HG03565 (cell line): ENCODE measurements at regions not wholly inside any gene's neighbourhood (a gene's known extent, or its start where the extent isn't known, plus 50 kb on each side); places are given as distances from the start of the nearest gene placed in this dataset.
"Not testable (repeated sequence)": the region's sequence is repeated elsewhere in the genome, so short reads cannot be mapped to it uniquely, and the experiment has no call there.

Source experiments
- ATAC-seq: cut with Tn5 transposase; IDR thresholded peaks from one replicate; pipeline ENCODE4 v1.9.1; 2021; ENCODE audit warnings: mild to moderate bottlenecking, moderate library complexity; ENCODE audit not compliant: unreplicated experiment

- no peak for ATAC-seq
Measured at GRCh38 chr2:150371044-150371818, 116.2 kb downstream of the RND3 start.

DNA sequence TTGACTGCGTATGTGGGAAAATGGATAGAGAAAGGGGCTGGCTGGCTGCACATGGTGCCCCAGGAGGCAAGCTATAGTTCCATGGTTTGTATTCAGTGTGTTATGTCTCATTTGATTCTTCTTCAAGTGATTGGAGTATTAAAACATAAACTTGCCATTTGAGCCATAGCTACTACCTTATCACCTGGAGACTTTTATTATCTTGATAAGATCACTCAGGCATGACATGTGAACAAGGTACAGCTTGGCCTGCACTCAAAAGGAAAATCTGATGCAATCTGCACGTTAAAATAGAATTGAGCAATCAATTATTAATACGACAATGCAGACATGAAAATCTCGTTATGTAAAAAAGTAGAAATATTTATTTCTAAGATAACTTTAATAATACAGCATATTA is 116.9 kb downstream of the RND3 start:
- no peak for ATAC-seq

DNA sequence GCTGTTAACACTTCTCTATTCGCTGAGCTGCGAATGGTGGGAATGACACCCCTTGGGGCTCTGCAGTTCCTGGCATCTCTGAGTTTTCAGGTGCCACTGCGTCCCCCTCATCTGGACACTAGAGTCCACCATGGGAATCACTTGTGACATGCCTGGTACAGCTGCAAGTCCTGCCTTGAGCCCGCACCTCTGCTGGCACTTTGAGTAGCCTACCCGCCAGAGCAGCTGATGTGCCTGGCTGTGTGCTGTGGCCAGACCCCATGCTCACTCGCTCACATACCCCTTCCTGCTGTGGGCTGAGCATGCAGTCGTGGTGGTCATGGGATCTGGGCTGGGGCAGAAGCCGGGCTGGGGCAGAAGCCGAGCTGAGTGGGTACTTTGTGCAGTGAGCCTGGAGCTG is 117.6 kb downstream of the RND3 start:
- ATAC-seq, result no peak

DNA sequence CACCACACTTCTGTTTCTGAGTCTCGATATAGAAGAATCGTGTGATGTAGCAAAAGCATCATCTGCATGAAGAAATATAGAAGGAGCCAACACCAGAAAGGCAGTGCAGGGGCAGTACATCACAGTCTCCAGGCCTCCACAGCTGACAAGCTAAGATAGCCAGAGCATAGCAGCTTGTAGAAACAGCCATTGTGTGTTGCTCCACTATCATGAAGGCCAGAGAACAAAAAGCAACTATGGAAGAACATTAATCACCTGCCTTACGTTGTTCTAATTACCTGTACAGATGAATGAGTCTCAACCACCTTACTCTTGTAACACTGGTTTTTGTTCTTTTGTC is 129.0 kb downstream of the RND3 start:
- ATAC-seq, result no peak

- ATAC-seq, result peak; percentile 96
Measured at GRCh38 chr2:150357770-150358467, 129.5 kb downstream of the RND3 start.

- no peak for ATAC-seq
Measured at GRCh38 chr2:150355440-150355839, 132.0 kb downstream of the RND3 start.

DNA sequence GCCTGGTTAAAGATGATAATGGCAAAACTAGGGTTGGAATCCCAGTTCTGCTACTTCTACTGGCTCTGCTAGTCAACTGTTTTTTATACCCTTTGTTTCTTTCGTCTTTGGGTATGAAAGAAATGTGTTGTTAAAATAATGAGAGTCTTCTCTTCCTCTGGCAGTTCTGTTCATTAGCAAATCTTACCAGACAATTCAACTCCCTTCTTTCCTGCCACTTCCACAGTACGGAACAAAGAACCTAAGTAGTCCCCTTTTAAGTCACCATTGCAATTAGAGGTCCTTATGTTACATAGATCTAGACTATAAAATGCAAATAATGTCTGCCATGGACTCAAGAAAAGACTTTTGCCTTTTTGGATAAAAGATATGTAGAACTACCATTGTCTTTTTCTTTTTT is 134.1 kb downstream of the RND3 start:
- no peak for ATAC-seq

- ATAC-seq, result no peak
Measured at GRCh38 chr2:150351922-150352321, 135.5 kb downstream of the RND3 start.

DNA sequence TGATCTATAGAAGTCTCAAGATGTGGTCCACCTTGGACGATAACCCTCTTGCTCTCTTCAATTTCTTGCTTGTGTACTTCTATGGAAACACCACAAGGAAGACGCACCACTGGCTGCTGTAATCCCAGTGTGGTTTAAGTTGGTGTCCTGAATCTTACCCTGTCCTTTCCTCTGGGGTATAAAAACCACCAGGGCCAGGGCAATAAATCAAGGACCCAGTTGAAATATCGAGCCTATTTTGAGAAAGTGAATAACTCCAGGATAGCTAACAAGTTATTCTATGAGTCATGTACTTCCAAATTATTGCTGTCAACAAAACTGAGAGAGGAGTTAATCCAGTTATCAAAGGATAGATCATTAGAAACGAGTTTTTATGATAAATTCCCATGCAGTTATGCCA is 137.0 kb downstream of the RND3 start:
- no peak for ATAC-seq

- ATAC-seq, result no peak
Measured at GRCh38 chr2:150346806-150347205, 140.7 kb downstream of the RND3 start.

DNA sequence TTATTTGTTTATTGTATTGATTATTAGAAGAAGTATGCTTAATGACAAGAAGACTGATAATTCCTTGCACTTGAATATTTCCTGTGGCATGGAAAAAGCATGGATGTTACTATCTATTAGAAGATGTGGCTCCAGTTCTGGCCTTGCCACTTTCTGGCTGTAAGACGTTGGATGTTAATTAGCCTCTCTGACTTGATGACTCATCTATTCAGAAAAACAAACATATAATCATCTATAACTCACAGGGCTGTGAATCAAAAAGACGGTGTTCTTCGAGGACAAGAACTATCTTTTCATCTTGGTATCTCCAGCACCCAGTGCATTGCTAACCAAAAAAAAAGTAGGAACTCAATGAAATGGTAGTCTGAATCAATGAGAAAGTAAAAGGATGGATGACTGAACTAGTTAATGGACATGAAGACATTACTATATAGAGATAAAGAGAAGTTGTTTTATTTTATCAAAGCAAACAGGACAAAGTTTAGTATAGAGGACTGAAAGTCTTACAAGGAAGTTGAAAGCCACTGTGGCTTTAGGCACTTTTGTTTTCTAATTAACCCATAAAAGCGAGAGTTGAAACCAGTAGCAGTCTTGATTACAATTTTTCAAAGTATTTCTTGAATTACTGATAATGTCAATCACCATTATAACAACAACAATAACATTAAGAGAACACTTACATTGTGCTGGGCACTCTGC is 145.3 kb downstream of the RND3 start:
- no peak for ATAC-seq

DNA sequence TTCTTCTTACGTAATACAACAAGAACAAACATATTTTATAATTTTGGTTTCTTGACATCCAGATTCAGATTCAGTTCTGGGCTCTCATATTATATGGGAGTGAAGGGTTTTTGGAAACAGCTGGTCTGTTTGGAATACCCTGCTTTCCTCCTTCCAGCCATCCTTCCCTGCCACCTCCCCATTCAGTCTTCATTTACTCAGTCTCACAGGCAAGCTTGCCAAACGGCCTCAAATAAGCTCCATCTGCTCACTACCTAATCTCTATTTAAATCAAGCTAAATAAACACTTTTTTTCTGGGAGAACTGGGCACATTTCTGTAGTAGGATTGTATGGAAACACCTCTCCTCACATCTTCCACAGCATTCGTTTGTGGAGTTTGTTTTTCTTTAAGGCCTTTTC is 147.5 kb downstream of the RND3 start:
- no peak for ATAC-seq

DNA sequence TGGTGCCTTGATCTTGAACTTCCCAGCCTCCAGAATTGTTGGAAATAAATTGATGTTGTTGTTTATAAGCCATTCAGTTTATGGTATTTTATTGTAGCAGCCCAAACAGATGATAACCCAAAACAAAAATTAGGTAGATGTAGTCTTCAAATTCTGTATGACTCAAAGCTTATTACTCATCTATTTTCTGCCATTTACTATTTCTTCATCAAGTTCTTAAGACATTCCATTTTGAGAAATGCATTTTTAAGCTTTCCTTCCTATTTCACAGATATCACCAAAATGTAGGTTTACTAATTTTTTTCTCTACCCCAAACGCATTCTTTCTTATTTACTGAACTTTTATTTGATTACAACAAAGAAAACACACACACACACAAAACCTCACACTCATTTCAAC is 148.2 kb downstream of the RND3 start:
- no peak for ATAC-seq

DNA sequence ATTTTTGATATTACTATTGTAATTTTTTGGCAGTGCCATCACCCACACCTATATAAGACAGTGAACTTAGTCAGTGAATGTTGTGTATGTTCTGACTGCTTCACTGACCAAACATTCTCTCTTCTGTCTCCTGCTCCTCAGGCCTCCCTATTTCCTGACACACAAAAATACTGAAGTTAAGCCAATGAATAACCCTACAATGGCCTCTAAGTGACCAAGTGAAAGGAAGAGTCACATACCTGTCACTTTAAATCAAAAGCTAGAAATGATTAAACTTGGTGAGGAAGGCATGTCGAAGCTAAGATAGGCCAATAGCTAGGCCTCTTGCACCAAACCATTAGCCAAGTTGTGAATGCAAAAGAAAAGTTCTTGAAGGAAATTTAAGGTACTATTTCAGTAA is 151.9 kb downstream of the RND3 start:
- no peak for ATAC-seq

DNA sequence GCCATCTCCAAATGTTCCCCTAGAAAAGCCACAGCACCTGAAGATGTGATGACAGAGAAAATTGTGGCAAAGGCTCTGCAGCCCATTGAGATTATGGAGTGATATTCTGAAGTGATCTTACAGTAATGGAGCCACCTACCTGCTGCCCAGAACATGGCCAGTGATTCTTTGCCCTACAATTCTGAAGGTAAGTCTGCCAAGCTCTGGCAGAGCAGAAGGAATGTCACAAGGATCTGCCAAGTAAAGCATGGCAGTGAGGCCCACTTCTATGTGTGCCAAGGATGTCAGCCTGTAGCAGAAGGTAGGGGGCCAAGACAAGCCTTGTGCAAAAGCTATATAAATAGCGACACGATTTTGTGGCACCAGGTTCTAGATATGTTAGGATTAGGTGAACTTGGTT is 155.1 kb downstream of the RND3 start:
- no peak for ATAC-seq

DNA sequence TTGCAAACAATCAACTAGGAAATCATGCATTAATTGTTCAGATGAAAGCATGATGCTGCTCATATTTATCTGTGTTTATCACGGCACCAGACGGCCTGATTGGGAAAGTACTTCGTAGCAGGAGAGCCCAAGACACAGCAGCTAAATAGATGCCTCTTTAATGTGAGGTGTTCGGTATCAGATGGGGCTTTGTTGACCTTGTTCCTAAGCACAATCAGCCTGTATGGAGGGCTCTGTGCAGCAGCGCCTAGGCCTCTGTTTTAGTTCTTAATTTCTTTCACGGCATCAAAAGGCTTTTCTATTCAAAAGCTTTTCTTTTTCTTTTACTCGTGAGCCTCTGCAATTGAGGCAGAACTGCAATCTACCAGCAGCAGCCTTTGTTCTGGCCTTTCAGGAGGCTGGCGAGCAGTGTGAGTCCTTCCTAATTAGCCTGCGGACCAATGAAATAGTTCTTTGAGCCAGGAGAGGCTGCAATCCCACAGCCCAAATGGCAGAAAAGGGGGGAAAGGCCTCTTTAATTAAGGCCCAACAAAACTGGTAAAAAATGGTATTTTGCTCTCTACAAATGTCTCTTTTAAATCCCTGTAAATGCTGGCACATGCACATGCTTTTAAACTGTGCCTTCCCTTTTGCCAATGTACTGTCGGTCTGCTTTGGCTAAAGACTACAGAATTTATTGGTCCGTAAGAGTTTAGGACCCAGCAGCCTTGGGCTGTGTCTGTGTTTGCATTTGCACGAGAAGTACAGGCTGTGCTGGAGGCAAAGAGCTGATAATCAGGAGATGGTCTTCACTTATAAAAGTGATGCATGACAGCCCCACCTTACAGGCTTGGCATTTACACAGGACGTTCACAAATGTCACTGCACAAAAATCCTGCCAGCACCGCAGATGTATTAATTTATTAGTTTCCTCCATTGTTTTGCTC is 159.6 kb downstream of the RND3 start:
- ATAC-seq, result no peak

DNA sequence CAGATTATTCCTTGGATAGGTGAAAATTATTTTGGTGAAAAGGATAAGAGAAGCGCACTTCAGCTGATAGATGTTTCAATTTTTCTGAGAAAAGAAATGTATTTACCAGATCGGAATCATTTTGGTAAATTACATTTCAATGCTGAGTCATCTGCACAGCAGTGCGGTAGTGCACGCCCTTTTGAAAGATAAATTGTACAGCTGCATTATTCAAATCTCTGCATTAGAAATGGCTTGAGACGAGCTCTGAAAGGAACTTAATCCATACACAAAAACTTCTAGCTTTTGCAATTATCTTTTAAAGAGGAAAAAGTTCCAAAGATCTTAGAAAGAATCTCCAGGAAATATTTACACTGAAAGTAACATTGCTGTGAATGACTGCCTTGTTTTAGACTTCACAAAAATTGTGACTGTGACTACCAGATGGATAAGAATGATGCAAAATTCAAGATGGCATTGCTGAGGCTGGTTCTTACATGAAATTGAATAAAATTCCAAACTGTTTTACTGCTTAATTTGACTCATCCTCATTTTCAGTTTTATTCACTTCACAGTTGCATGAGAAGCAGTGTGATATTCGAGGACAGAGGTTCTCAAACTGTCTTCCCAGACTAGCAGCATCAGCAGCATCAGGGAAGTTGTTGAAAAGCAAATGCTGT is 161.7 kb downstream of the RND3 start:
- no peak for ATAC-seq

DNA sequence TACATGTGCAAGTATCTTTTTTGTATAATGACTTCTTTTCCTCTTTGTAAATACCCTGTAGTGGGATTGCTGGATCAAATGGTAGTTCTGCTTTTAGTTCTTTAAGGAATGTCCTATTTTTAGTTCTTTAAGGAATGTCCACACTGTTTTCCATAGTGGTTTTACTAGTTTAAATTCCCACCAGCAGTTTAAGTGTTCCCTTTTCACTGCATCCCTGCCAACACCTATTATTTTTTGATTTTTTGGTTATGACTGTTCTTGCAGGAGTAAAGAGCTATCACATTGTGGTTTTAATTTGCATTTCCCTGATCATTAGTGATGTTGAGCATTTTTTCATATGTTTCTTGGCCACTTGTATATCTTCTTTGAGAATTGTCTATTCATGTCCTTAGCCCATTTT is 164.4 kb downstream of the RND3 start:
- ATAC-seq, result not testable (repeated sequence)

DNA sequence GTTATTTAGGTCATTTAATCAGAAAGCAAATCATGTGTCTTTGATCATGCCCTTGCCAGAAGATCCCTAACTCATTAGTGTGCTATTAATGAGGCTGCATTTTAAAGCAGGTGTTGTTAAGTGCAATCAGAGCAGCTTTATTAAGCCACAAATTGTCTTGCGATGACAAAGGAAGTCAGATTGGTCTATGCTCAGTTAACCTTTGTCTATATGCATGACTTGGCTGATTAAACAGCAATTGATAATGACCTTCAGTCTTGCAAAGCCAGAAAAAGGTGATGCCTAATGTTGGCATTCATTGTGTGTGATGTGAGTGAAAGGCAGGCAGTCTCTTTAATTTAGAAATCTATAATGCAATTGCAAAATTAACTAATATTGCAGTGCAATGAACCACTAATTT is 166.9 kb downstream of the RND3 start:
- no peak for ATAC-seq
